GM23338 (cell line): ENCODE measurements at regions not wholly inside any gene's neighbourhood (a gene's known extent, or its start where the extent isn't known, plus 50 kb on each side); places are given as distances from the start of the nearest gene placed in this dataset.

Experiments used
- ATAC-seq: fragments of 200-7000 bp; cut with Tn5 transposase; 3 replicates; pipeline ENCODE4 v1.9.1; 2020
- DNase-seq: peaks from one replicate; pipeline ENCODE4 v3.0.0-alpha.2; 2015; ENCODE audit warnings: low spot score
- H2AFZ ChIP-seq: fragments of 200-600 bp; sonication (generic); 2 replicates; pipeline ENCODE4 v1.8.0; 2016; ENCODE audit warnings: antibody characterized with exemption, mild to moderate bottlenecking, moderate library complexity
- H3F3A ChIP-seq: fragments of 200-600 bp; sonication (generic); replicated peaks from 2 replicates; pipeline ENCODE4 v1.8.0; 2017; ENCODE audit warnings: antibody characterized with exemption, mixed run types, low read depth
- H3K27ac ChIP-seq: fragments of 200-600 bp; sonication (generic); 2 replicates; pipeline ENCODE4 v1.6.1; 2016; ENCODE audit warnings: low read depth
- H3K27me3 ChIP-seq: fragments of 200-600 bp; sonication (generic); 2 replicates; pipeline ENCODE4 v1.8.0; 2016; ENCODE audit warnings: mild to moderate bottlenecking, mixed run types, moderate library complexity; ENCODE audit not compliant: insufficient read depth
- H3K36me3 ChIP-seq: fragments of 200-600 bp; sonication (generic); 2 replicates; pipeline ENCODE4 v1.8.0; 2016; ENCODE audit warnings: mild to moderate bottlenecking; ENCODE audit not compliant: insufficient read depth
- H3K4me1 ChIP-seq: fragments of 200-600 bp; sonication (generic); 2 replicates; pipeline ENCODE4 v1.8.0; 2016; ENCODE audit warnings: mild to moderate bottlenecking, moderate library complexity; ENCODE audit not compliant: insufficient read depth
- H3K4me2 ChIP-seq: fragments of 200-600 bp; sonication (generic); 2 replicates; pipeline ENCODE4 v1.7.1; 2017; ENCODE audit warnings: mixed run types
- H3K4me3 ChIP-seq: fragments of 200-600 bp; sonication (generic); 2 replicates; pipeline ENCODE4 v1.6.1; 2016; ENCODE audit warnings: mixed run types
- H3K79me2 ChIP-seq: fragments of 200-600 bp; sonication (generic); replicated peaks from 2 replicates; pipeline ENCODE4 v1.8.0; 2017; ENCODE audit warnings: mild to moderate bottlenecking; ENCODE audit not compliant: insufficient read depth
- H3K9me2 ChIP-seq: fragments of 200-600 bp; sonication (generic); 2 replicates; pipeline ENCODE4 v1.8.0; 2017; ENCODE audit not compliant: insufficient read depth
- H4K20me1 ChIP-seq: fragments of 200-600 bp; sonication (generic); replicated peaks from 2 replicates; pipeline ENCODE4 v1.8.0; 2017; ENCODE audit warnings: mild to moderate bottlenecking; ENCODE audit not compliant: insufficient read depth
- H3K27ac Mint-ChIP-seq: 2 replicates; pipeline ENCODE4 v1.8.0; 2020; ENCODE audit warnings: inconsistent platforms, mild to moderate bottlenecking, moderate library complexity, mixed read lengths
- H3K27me3 Mint-ChIP-seq: 3 replicates; pipeline ENCODE4 v1.8.0; 2022; ENCODE audit warnings: low read depth, mild to moderate bottlenecking, moderate library complexity, mixed read lengths, inconsistent platforms; ENCODE audit not compliant: insufficient read depth, poor library complexity
- H3K36me3 Mint-ChIP-seq: 3 replicates; pipeline ENCODE4 v1.8.0; 2021; ENCODE audit warnings: low read depth, mild to moderate bottlenecking, inconsistent platforms, moderate library complexity, mixed read lengths
- H3K4me1 Mint-ChIP-seq: 3 replicates; pipeline ENCODE4 v1.8.0; 2020; ENCODE audit warnings: mild to moderate bottlenecking, inconsistent platforms, mixed read lengths
- H3K4me3 Mint-ChIP-seq: 3 replicates; pipeline ENCODE4 v1.8.0; 2021; ENCODE audit warnings: moderate library complexity, mild to moderate bottlenecking, inconsistent platforms, mixed read lengths
- H3K9me3 Mint-ChIP-seq: 3 replicates; pipeline ENCODE4 v1.8.0; 2020; ENCODE audit warnings: moderate library complexity, mild to moderate bottlenecking, inconsistent platforms, mixed read lengths
- CREB1 ChIP-seq: fragments of 250-450 bp; sonication (Bioruptor Pico); IDR thresholded peaks from 2 replicates; pipeline ENCODE4 v1.5.0; 2020; ENCODE audit warnings: low read depth, mild to moderate bottlenecking, moderate library complexity
- CTCF ChIP-seq, 2 experiments: fragments of 200-600 bp in 1 of 2; sonication (generic) in 1 of 2; conservative IDR thresholded peaks; 2 replicates each; pipeline versions ENCODE4 v1.5.1 to v1.6.1; 2016 to 2017; ENCODE audit warnings: antibody characterized with exemption in 2 of 2, low read depth in 2 of 2, mild to moderate bottlenecking in 2 of 2, moderate library complexity in 1 of 2
- ETS1 ChIP-seq: IDR thresholded peaks from 2 replicates; pipeline ENCODE4 v1.6.1; 2016; ENCODE audit warnings: antibody characterized with exemption
- EZH2 ChIP-seq: fragments of 200-600 bp; sonication (generic); IDR thresholded peaks from one replicate; pipeline ENCODE4 v1.8.0; 2017; ENCODE audit warnings: antibody characterized with exemption, mild to moderate bottlenecking, low read depth; ENCODE audit not compliant: unreplicated experiment
- EZH2phosphoT487 ChIP-seq: fragments of 200-600 bp; sonication (generic); IDR thresholded peaks from one replicate; pipeline ENCODE4 v1.8.1; 2018; ENCODE audit warnings: antibody characterized with exemption; ENCODE audit not compliant: unreplicated experiment
- NANOG ChIP-seq: IDR thresholded peaks from 2 replicates; pipeline ENCODE4 v1.6.1; 2016; ENCODE audit warnings: antibody characterized with exemption, borderline replicate concordance
- POLR2AphosphoS5 ChIP-seq: IDR thresholded peaks from 2 replicates; pipeline ENCODE4 v1.6.1; 2016; ENCODE audit warnings: antibody characterized with exemption, low read depth
- REST ChIP-seq: IDR thresholded peaks from one replicate; pipeline ENCODE4 v1.6.1; 2018; ENCODE audit warnings: antibody characterized with exemption; ENCODE audit not compliant: unreplicated experiment
- STAT1 ChIP-seq: IDR thresholded peaks from one replicate; pipeline ENCODE4 v1.6.1; 2016; ENCODE audit warnings: antibody characterized with exemption; ENCODE audit not compliant: unreplicated experiment
- ZNF331 ChIP-seq: fragments of 250-450 bp; sonication (Bioruptor Pico); IDR thresholded peaks from 2 replicates; pipeline ENCODE4 v1.5.0; 2020; ENCODE audit warnings: low read depth, mild to moderate bottlenecking, moderate library complexity

GRCh38 chr2:366706-367105 lies 78.8 kb upstream of the ALKAL2 start:
- Histone ChIP-seq H3K36me3 (no peaks in the 10 kb centered on the region; the same call in 1 of the 2 replicates), H3F3A (no peaks in the 10 kb centered on the region), H2AFZ (0 out of 2 replicates have a peak overlapping the region, but pooled peaks have one; percentile 43), H3K27me3 (no peaks in the 10 kb centered on the region), H3K9me2 (no peaks in the 10 kb centered on the region), H3K27ac (no peak overlapping the region), H3K4me2 (no peak overlapping the region), H3K79me2 (no peaks in the 10 kb centered on the region), H3K4me1 (no peaks in the 10 kb centered on the region), H3K4me3 (no peak overlapping the region), H4K20me1 (no peaks in the 10 kb centered on the region)
- Mint-ChIP-seq H3K27me3 (peaks cover 3% of the 10 kb centered on the region), H3K27ac (no peak overlapping the region), H3K9me3 (peaks cover 9% of the 10 kb centered on the region; the same call in 2 of the 3 replicates), H3K36me3 (peaks cover 3% of the 10 kb centered on the region; the same call in 1 of the 3 replicates), H3K4me3 (no peak overlapping the region), H3K4me1 (no peaks in the 10 kb centered on the region)
- TF ChIP-seq NANOG (no peak), CREB1 (CRISPR knock-in tag) (no peak), STAT1 (no peak), POLR2AphosphoS5 (no peak), EZH2phosphoT487 (no peak), REST (no peak), EZH2 (no peak), CTCF (conservative IDR thresholded peaks at IDR 0.05; ENCODE audit: low read depth in 2 of 2) (no peak), ZNF331 (CRISPR knock-in tag) (no peak)
- ATAC-seq (no peak), DNase-seq (no peak)

GRCh38 chr2:365367-366275 lies 77.7 kb upstream of the ALKAL2 start:
- H3K27me3 ChIP-seq, result no peaks in the 10 kb centered on the region
- H3F3A ChIP-seq, result no peaks in the 10 kb centered on the region
- no peaks in the 10 kb centered on the region for H4K20me1 ChIP-seq
- H3K4me2 ChIP-seq, result no peak overlapping the region
- H3K36me3 Mint-ChIP-seq, result no peaks in the 10 kb centered on the region
- no peak overlapping the region for H3K4me3 ChIP-seq
- no peaks in the 10 kb centered on the region; the same call in 1 of the 2 replicates for H3K36me3 ChIP-seq
- H3K27me3 Mint-ChIP-seq, result peaks cover 3% of the 10 kb centered on the region
- H3K4me1 ChIP-seq, result no peaks in the 10 kb centered on the region
- no peak for ATAC-seq
- 0 out of 2 replicates have a peak, but pooled peaks cover under 1% of the 10 kb centered on the region for H3K9me2 ChIP-seq
- no peak overlapping the region for H3K27ac ChIP-seq
- no peak for DNase-seq
- H3K4me1 Mint-ChIP-seq, result no peaks in the 10 kb centered on the region
- peaks cover 4% of the 10 kb centered on the region; the same call in 2 of the 3 replicates for H3K9me3 Mint-ChIP-seq
- H3K79me2 ChIP-seq, result no peaks in the 10 kb centered on the region
- no peak overlapping the region for H3K27ac Mint-ChIP-seq
- no peak overlapping the region for H3K4me3 Mint-ChIP-seq
- no peak overlapping the region for H2AFZ ChIP-seq
- TF ChIP-seq NANOG (no peak), EZH2 (no peak), CREB1 (CRISPR knock-in tag) (no peak), STAT1 (no peak), ZNF331 (CRISPR knock-in tag) (no peak), ETS1 (no peak), REST (no peak)
